IPS-18a (cell line): ENCODE measurements at regions not wholly inside any gene's neighbourhood (a gene's known extent, or its start where the extent isn't known, plus 50 kb on each side); places are given as distances from the start of the nearest gene placed in this dataset.

Source experiments
- H3K27ac ChIP-seq: one replicate; pipeline ENCODE4 v1.5.1; 2013; ENCODE audit warnings: low read length
- H3K27me3 ChIP-seq: one replicate; pipeline ENCODE4 v1.6.1; 2013; ENCODE audit warnings: mild to moderate bottlenecking, low read length; ENCODE audit not compliant: control insufficient read depth, insufficient read depth
- H3K36me3 ChIP-seq: one replicate; pipeline ENCODE4 v1.6.1; 2013; ENCODE audit warnings: low read depth, low read length; ENCODE audit not compliant: control insufficient read depth
- H3K4me1 ChIP-seq: one replicate; pipeline ENCODE4 v1.6.1; 2013; ENCODE audit warnings: low read depth, low read length; ENCODE audit not compliant: control insufficient read depth
- H3K4me3 ChIP-seq: one replicate; pipeline ENCODE4 v1.5.1; 2013; ENCODE audit warnings: low read length
- H3K9ac ChIP-seq: one replicate; pipeline ENCODE4 v1.6.1; 2013; ENCODE audit warnings: mild to moderate bottlenecking, low read length, moderate library complexity
- H3K9me3 ChIP-seq: one replicate; pipeline ENCODE4 v1.6.1; 2013; ENCODE audit warnings: low read depth, low read length; ENCODE audit not compliant: control insufficient read depth

DNA sequence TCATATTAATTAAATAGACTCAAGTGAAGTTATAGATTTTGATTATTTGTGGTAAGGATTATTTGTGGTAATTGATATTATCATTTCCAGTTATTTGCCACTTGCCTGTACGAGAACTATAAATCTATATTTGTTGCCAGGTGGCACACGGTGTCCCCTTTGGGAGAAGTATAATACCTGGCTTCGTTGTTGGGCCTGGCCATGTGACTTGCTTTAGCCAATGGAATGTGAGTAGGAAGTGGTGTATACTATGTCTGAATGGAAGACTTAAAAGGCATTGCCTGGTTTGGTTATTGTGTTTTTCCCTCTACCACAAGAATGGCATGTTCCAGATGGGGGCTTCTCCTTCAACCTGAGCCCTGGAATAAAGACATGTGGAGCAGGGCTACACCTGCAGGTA lies 228.1 kb downstream of the CDC5L start:
- no peak overlapping the region for H3K9ac ChIP-seq
- no peak overlapping the region for H3K27ac ChIP-seq
- H3K27me3 ChIP-seq, result no peaks in the 10 kb centered on the region
- H3K9me3 ChIP-seq, result no peaks in the 10 kb centered on the region
- H3K36me3 ChIP-seq, result no peaks in the 10 kb centered on the region
- peaks cover 3% of the 10 kb centered on the region for H3K4me1 ChIP-seq
- H3K4me3 ChIP-seq, result no peak overlapping the region

DNA sequence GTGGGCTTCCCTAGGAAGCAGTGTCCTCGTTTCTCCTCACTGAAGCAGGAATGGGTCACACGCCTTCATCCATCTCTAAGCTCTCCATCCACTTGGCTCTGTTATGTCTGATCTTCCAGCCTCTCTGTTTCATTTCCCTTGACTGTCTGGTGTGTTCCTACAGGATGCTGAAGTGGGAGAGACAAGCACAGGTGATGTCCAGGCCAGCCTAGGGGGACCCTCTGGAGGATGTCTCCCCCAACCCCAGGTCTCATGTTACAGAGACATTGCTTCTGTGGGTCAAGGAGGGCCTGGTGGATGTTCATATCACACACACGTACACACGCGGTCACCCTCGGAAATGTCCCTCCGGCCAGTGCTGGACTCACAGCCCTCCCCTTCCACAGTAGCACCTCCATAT lies 229.9 kb downstream of the CDC5L start:
- no peak overlapping the region for H3K27ac ChIP-seq
- H3K36me3 ChIP-seq, result no peaks in the 10 kb centered on the region
- no peaks in the 10 kb centered on the region for H3K27me3 ChIP-seq
- peaks cover 17% of the 10 kb centered on the region for H3K4me1 ChIP-seq
- no peak overlapping the region for H3K4me3 ChIP-seq
- no peak overlapping the region for H3K9ac ChIP-seq
- no peaks in the 10 kb centered on the region for H3K9me3 ChIP-seq

DNA sequence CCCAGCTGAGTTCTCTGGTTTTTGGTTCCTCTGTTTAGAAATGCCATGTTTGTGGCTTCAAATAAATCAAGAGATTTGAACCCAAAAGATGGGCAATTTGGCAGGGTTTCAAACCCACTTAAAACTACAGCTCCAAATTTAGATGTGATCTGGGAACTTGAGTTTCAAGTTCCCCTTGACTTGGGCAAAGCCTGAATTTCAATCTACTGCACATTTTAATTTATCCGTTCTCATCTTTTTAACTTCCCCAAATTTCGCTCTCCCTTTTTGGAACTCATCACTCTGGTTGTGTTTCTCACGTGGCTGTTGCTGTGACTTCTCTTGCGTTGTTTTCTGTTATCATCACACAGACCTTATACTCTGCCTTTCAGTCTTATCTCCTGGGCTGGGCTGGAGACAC lies 230.9 kb downstream of the CDC5L start:
- Histone ChIP-seq H3K27me3 (no peaks in the 10 kb centered on the region), H3K9ac (no peak overlapping the region), H3K4me1 (peaks cover 18% of the 10 kb centered on the region)

DNA sequence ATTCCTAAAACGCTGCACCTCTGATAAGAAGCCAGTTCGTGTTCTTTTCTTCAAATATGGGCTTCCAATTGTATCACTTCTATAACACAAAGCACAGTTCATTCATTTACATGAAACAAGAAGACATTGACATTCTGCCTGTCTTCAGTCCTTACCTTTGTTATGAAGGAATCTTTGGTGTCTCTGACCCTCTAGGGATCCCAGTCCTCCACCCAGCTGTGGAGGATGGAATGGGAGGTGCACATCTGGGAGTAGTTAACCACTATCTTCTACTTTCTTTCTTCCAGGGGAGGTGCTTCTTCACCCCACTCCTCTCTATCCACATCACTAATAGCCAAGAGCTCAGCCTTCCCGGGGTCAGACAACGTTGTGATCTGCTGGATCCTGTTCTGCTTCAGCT lies 233.4 kb downstream of the CDC5L start:
- Histone ChIP-seq H3K9me3 (no peaks in the 10 kb centered on the region), H3K4me1 (peaks cover 42% of the 10 kb centered on the region), H3K36me3 (no peaks in the 10 kb centered on the region), H3K4me3 (no peak overlapping the region), H3K27me3 (no peaks in the 10 kb centered on the region), H3K9ac (no peak overlapping the region), H3K27ac (no peak overlapping the region)

More for the DNA sequence above, 230.9 kb downstream of the CDC5L start:
- H3K27ac ChIP-seq, result no peak overlapping the region
- H3K36me3 ChIP-seq, result no peaks in the 10 kb centered on the region
- no peak overlapping the region for H3K4me3 ChIP-seq
- H3K9me3 ChIP-seq, result no peaks in the 10 kb centered on the region

DNA sequence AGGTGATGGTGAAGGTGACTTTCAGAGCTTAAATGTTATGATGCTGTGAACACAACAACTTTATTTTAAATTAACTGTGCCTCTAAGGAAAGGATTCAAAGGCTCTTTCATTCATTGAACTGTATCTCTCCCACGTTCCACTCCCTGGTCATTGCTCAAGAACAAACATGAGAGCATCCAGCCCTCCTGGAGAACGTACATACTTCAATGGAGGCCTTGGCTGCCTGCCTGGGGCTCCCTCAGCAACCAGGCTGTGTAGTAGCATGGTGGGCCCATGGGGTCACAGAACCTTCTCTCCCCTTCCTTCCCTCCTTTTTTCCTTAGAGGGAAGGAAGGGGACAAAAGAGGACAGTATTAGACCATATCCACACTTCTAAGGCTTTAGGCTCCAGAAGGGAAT lies 234.3 kb downstream of the CDC5L start:
- Histone ChIP-seq H3K27ac (no peak overlapping the region), H3K4me1 (peaks cover 51% of the 10 kb centered on the region), H3K9me3 (no peaks in the 10 kb centered on the region), H3K9ac (no peak overlapping the region), H3K27me3 (no peaks in the 10 kb centered on the region), H3K36me3 (no peaks in the 10 kb centered on the region), H3K4me3 (no peak overlapping the region)

DNA sequence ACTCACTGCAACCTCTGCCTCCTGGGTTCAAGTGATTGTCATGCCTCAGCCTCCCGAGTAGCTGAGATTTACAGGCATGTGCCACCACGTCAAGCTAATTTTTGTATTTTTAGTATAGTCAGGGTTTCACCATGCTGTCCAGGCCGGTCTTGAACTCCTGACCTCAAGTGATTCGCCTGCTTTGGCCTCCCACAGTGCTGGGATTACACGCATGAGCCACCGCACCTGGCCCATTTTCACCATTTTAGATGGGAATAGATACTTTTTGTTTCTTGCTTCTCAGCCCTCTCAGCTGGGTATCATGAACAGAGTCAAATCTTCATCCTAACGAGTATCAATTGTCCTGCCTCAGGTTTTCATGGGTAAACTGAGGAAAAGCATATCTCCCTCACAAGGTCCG lies 235.0 kb downstream of the CDC5L start:
- H3K36me3 ChIP-seq, result no peaks in the 10 kb centered on the region
- no peak overlapping the region for H3K4me3 ChIP-seq
- H3K27me3 ChIP-seq, result no peaks in the 10 kb centered on the region
- H3K9me3 ChIP-seq, result no peaks in the 10 kb centered on the region
- H3K27ac ChIP-seq, result no peak overlapping the region
- peaks cover 58% of the 10 kb centered on the region for H3K4me1 ChIP-seq
- H3K9ac ChIP-seq, result no peak overlapping the region

DNA sequence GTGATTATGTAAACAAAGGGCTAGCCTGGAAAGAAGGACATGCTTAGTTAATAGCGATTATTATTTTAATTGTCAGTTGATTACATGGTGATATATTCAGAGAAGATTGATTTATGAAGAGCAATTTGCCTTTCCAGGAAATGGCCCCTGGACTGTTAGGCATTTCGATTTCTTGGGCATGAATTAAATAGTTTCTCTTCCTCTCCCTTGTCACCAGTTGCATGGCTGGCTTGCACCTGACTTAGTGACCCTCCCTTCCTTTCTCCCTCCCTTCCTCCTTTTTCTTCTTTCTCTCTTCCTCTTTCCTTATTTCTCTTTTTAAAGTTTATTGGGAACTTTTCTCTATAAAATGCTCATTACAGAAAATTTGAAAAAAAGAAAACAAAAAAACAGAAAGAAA lies 235.4 kb downstream of the CDC5L start:
- Histone ChIP-seq H3K36me3 (no peaks in the 10 kb centered on the region), H3K4me1 (peaks cover 61% of the 10 kb centered on the region), H3K4me3 (no peak overlapping the region), H3K9me3 (no peaks in the 10 kb centered on the region), H3K9ac (no peak overlapping the region), H3K27ac (no peak overlapping the region), H3K27me3 (no peaks in the 10 kb centered on the region)

DNA sequence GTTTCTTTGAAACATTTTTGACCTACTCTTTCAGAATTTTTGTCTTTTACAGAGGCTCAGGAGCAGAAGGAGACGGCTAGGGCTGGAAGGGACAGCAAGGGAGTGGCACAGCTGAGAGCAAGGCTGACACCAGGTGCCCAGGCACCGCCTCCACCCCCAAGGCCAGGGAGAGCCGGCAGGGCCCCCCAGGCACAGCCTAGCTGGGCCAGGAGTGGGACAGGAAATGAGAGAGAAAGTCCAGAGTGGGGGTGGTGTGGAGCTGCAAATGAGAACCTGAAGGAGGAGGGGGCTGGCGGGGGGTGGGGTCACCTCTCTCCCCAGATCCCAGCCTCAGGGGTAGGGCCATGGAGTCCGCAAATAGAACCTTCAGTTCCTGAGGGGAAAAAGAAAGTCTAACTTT lies 236.7 kb downstream of the CDC5L start:
- Histone ChIP-seq H3K36me3 (no peaks in the 10 kb centered on the region), H3K27ac (no peak overlapping the region), H3K9ac (no peak overlapping the region)

DNA sequence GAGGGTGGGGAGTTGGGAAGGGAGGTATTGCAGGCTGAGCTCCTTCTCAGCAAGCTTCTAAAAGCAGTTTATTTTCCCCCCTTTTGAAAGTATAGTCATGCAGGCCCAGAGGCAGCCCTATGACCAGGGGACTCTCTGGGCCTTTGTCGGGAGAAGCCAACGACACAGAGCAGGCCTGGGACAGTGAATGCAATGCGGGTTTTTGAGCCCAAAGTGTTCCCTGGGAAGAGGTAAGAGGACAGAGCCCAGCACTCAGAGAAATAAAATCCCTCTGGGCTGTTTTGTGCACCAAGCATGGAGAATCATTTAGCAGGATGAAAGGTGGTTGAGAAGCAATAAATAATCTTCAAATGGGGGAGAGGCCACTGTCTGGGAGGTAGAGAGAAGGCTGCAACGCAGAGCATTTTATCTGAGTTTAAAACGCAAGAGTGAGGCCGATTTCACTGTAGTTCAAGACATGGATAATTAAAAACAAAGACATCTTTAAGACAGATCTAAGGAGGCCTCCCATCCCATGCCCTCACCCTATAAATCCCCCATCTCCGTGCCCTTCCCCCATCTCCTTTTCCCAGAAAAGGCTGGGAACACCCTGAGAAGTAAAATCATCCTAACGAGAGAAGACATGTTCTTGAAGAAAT lies 237.5 kb downstream of the CDC5L start:
- peaks cover 61% of the 10 kb centered on the region for H3K4me1 ChIP-seq

More for the DNA sequence above, 236.7 kb downstream of the CDC5L start:
- H3K27me3 ChIP-seq, result no peaks in the 10 kb centered on the region
- H3K4me3 ChIP-seq, result no peak overlapping the region
- H3K9me3 ChIP-seq, result no peaks in the 10 kb centered on the region
- H3K4me1 ChIP-seq, result peaks cover 61% of the 10 kb centered on the region

DNA sequence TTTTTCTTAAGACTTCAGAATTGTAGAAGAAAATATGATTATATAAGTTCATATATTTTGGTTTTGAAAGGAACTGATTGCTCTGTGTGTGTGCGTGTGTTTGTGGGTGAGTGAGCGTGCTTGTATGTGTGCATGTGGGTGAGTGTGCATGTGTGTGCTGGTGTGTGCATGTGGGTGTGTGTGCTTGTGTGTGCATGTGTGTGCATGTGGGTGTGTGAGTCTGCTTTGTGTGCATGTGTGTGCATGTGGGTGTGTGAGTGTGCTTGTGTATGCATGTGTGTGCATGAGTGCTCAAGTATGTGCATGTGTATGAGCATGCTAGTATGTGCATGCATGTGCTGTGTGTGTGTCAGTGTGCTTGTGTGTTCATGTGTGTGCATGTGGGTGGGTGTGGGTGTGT lies 238.5 kb downstream of the CDC5L start:
- H3K27ac ChIP-seq, result no peak overlapping the region

More for the DNA sequence above, 237.5 kb downstream of the CDC5L start:
- H3K27ac ChIP-seq, result no peak overlapping the region
- H3K9me3 ChIP-seq, result no peaks in the 10 kb centered on the region
- H3K36me3 ChIP-seq, result no peaks in the 10 kb centered on the region
- H3K9ac ChIP-seq, result peak overlapping the region; percentile 7
- H3K27me3 ChIP-seq, result no peaks in the 10 kb centered on the region
- no peak overlapping the region for H3K4me3 ChIP-seq

DNA sequence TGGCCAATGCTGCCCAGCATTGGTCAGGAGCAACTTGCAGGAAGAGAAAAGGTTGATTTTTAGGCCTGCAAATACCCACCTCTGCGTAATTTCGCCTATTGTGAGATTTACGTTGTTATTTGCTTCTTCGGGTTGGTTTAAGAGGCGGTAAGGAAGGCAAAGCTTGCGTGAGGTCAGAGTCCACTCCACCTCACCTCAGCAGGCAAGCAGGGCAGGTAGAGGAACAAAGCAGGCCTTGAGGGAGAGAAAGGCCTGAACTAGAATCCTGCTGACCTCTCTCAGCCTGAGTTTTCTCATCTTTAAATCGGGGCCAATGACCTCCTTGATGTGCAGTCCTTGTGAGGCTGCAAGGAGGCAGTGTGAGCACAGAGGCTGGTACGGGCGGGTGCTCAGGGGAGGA lies 239.1 kb downstream of the CDC5L start:
- Histone ChIP-seq H3K4me1 (peaks cover 50% of the 10 kb centered on the region), H3K9me3 (no peaks in the 10 kb centered on the region), H3K4me3 (no peak overlapping the region), H3K9ac (no peak overlapping the region), H3K27ac (no peak overlapping the region), H3K27me3 (no peaks in the 10 kb centered on the region), H3K36me3 (no peaks in the 10 kb centered on the region)

More for the DNA sequence above, 238.5 kb downstream of the CDC5L start:
- no peak overlapping the region for H3K4me3 ChIP-seq
- no peaks in the 10 kb centered on the region for H3K9me3 ChIP-seq
- H3K4me1 ChIP-seq, result peaks cover 57% of the 10 kb centered on the region
- H3K9ac ChIP-seq, result no peak overlapping the region
- H3K27me3 ChIP-seq, result no peaks in the 10 kb centered on the region
- H3K36me3 ChIP-seq, result no peaks in the 10 kb centered on the region

DNA sequence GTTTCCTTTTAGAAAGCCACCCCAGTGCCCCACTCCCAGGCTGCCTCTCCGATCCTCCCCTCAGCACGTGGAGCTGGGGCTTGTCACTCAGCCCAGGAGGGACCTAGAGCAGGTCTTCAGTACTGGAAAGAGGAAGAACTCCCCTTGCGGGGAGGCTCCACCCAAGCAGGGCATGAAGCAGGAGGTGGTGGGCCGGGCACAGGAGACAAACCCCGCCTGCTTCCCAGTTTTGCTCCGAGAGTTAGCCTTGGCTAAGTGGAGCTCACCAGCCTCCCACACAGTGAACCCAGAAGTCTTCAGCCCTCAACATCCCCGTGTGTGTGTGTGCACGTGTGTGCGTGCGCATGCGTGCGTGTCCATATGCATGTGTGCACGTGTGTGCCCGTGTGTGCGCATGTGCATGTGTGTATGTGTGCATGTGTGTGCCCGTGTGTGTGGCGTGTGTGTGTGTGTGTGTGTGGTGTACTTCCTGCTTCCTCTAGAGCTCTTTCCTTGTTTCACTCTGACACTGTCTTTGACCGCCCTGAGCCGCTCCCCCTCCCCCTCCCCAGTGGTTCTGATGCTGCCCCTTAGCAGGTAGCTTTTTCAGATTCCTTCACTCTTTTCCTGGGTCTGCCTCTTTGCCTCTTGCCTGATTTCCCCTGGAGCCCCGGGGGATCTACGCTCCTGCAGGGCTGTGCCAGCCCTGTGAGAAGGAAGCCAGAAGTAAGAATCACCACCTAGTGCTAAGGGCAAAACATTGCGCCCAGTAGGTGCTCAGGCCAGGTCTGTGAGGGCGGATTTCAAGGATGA lies 239.8 kb downstream of the CDC5L start:
- H3K9me3 ChIP-seq, result no peaks in the 10 kb centered on the region
- H3K36me3 ChIP-seq, result no peaks in the 10 kb centered on the region
- H3K27ac ChIP-seq, result no peak overlapping the region
- H3K27me3 ChIP-seq, result no peaks in the 10 kb centered on the region
- no peak overlapping the region for H3K9ac ChIP-seq
- no peak overlapping the region for H3K4me3 ChIP-seq
- peaks cover 46% of the 10 kb centered on the region for H3K4me1 ChIP-seq
